ENCODE measurements at regions not wholly inside any gene's neighbourhood (a gene's known extent, or its start where the extent isn't known, plus 50 kb on each side); places are given as distances from the start of the nearest gene placed in this dataset.
"Not testable (repeated sequence)": the region's sequence is repeated elsewhere in the genome, so short reads cannot be mapped to it uniquely, and the experiment has no call there.

- DNase-seq, result no peak
Measured at GRCh38 chr2:3899536-3900155, 196.3 kb downstream of the DCDC2C start.

- DNase-seq, result no peak
Measured at GRCh38 chr2:3902131-3902530, 198.8 kb downstream of the DCDC2C start.

GRCh38 chr2:3904061-3904460 is 200.7 kb downstream of the DCDC2C start:
- no peak for DNase-seq

- not testable (repeated sequence) for DNase-seq
Measured at GRCh38 chr2:3908498-3908897, 205.1 kb downstream of the DCDC2C start.

GRCh38 chr2:3911882-3912455 is 208.6 kb downstream of the DCDC2C start:
- no peak for DNase-seq

- peak; percentile 10 for DNase-seq
Measured at GRCh38 chr2:3913166-3913565, 209.8 kb downstream of the DCDC2C start.

- DNase-seq, result no peak
Measured at GRCh38 chr2:3914241-3914640, 210.9 kb downstream of the DCDC2C start.

- DNase-seq, result no peak
Measured at GRCh38 chr2:3927031-3927430, 223.7 kb downstream of the DCDC2C start.

- DNase-seq, result no peak
Measured at GRCh38 chr2:3929374-3929773, 226.0 kb downstream of the DCDC2C start.

GRCh38 chr2:3930246-3930645 is 226.9 kb downstream of the DCDC2C start:
- no peak for DNase-seq

- DNase-seq, result no peak
Measured at GRCh38 chr2:3940661-3941060, 237.3 kb downstream of the DCDC2C start.

GRCh38 chr2:3942841-3943240 is 239.5 kb downstream of the DCDC2C start:
- DNase-seq, result no peak

- DNase-seq, result no peak
Measured at GRCh38 chr2:3944071-3944470, 240.7 kb downstream of the DCDC2C start.

- no peak for DNase-seq
Measured at GRCh38 chr2:3944841-3945240, 241.5 kb downstream of the DCDC2C start.

GRCh38 chr2:3948191-3948590 is 244.8 kb downstream of the DCDC2C start:
- DNase-seq, result no peak

GRCh38 chr2:3951131-3951954 is 248.0 kb downstream of the DCDC2C start:
- no peak for DNase-seq

GRCh38 chr2:3952866-3953516 is 249.6 kb downstream of the DCDC2C start:
- no peak for DNase-seq

GRCh38 chr2:3954261-3954660 is 250.9 kb downstream of the DCDC2C start:
- DNase-seq, result no peak

GRCh38 chr2:3956406-3956805 is 253.0 kb downstream of the DCDC2C start:
- peak; percentile 34 for DNase-seq

- no peak for DNase-seq
Measured at GRCh38 chr2:3956892-3957291, 253.5 kb downstream of the DCDC2C start.

- no peak for DNase-seq
Measured at GRCh38 chr2:3958465-3958864, 255.1 kb downstream of the DCDC2C start.

- no peak for DNase-seq
Measured at GRCh38 chr2:3958969-3959368, 255.6 kb downstream of the DCDC2C start.

GRCh38 chr2:3959372-3959771 is 256.0 kb downstream of the DCDC2C start:
- peak; percentile 74 for DNase-seq

GRCh38 chr2:3960106-3960505 is 256.7 kb downstream of the DCDC2C start:
- no peak for DNase-seq
